ENCODE measurements at regions not wholly inside any gene's neighbourhood (a gene's known extent, or its start where the extent isn't known, plus 50 kb on each side); places are given as distances from the start of the nearest gene placed in this dataset.

DNA sequence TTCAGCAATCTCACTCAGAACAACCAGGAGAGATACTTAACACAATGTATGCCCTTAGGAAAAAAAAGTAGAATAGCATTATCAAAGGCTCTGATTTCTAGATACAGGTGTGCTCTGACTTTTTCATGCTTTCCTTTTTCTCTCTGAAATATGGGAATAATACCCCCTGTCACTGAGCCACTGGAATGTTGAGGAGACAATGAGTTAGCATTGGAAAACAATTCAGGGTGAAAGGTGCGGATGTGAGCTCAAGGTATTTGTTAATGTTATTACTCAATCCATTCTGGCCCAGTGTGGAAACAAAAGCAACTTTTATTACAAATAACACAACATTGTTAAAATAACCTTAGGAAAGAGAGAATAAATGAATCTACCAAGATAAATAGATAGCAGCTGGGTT, 228.0 kb downstream of the IKZF2 start:
- WGBS (ENCODE audit: low lambda C conversion rate): 96% methylated on average over 1 of the region's 1 CpG
- Histone ChIP-seq H2AFZ (ENCODE audit: low read depth) (no peak overlapping the region), H3K4me1 (ENCODE audit: control insufficient read depth in 1 of 2, insufficient read depth in 2 of 2, low read depth in 1 of 2, low read length in 1 of 2) (no peaks in the 10 kb centered on the region), H3F3A (replicated peaks; ENCODE audit: insufficient read depth) (no peaks in the 10 kb centered on the region), H4K20me1 (ENCODE audit: insufficient read depth) (no peaks in the 10 kb centered on the region), H3K27me3 (ENCODE audit: insufficient read depth) (no peaks in the 10 kb centered on the region), H3K9ac (no peak overlapping the region), H3K27ac (ENCODE audit: low read depth in 2 of 2, low read length in 1 of 2) (no peak overlapping the region), H3K4me3 (ENCODE audit: low read depth in 2 of 2, low read length in 1 of 2) (no peak overlapping the region), H3K79me2 (ENCODE audit: insufficient read depth) (no peaks in the 10 kb centered on the region), H3K4me2 (no peak overlapping the region), H3K36me3 (replicated peaks in 1 of 2; ENCODE audit: control insufficient read depth in 1 of 2, insufficient read depth in 2 of 2, low read length in 1 of 2) (no peaks in the 10 kb centered on the region), H3K9me3 (no peaks in the 10 kb centered on the region), H3K9me2 (no peaks in the 10 kb centered on the region)
- POLR2A ChIA-PET: no interaction called here
- DNase-seq: no peak
- CTCF ChIA-PET: no interaction called here
- TF ChIP-seq, protein P1, sequence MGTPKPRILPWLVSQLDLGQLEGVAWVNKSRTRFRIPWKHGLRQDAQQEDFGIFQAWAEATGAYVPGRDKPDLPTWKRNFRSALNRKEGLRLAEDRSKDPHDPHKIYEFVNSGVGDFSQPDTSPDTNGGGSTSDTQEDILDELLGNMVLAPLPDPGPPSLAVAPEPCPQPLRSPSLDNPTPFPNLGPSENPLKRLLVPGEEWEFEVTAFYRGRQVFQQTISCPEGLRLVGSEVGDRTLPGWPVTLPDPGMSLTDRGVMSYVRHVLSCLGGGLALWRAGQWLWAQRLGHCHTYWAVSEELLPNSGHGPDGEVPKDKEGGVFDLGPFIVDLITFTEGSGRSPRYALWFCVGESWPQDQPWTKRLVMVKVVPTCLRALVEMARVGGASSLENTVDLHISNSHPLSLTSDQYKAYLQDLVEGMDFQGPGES (IDR thresholded peaks at IDR 0.05; ENCODE audit: low read depth, low read length): no peak
- TF ChIP-seq RAD21 (IDR thresholded peaks at IDR 0.05; ENCODE audit: low read length): no peak
- no peak for TF ChIP-seq EP300 (IDR thresholded peaks at IDR 0.05; ENCODE audit: borderline replicate concordance in 1 of 2, low read depth in 1 of 2, low read length in 1 of 2)
- TF ChIP-seq FOXJ3 (CRISPR knock-in tag; IDR thresholded peaks at IDR 0.05): no peak
- TF ChIP-seq NRF1 (IDR thresholded peaks at IDR 0.05; ENCODE audit: low read depth, low read length): no peak
- TF ChIP-seq TAF1 (IDR thresholded peaks at IDR 0.05; ENCODE audit: borderline replicate concordance, low read depth, low read length): no peak
- no peak for TF ChIP-seq GATA2 (CRISPR knock-in tag; IDR thresholded peaks at IDR 0.05)
- no peak for TF ChIP-seq YY1 (IDR thresholded peaks at IDR 0.05; ENCODE audit: low read depth)
- TF ChIP-seq TEAD4 (IDR thresholded peaks at IDR 0.05; ENCODE audit: borderline replicate concordance, insufficient read depth): no peak
- no peak for TF ChIP-seq FOXM1 (IDR thresholded peaks at IDR 0.05; ENCODE audit: low read depth)
- TF ChIP-seq GABPA (IDR thresholded peaks at IDR 0.05; ENCODE audit: low read depth): no peak
- TF ChIP-seq RFX5 (IDR thresholded peaks at IDR 0.05; ENCODE audit: low read length): no peak
- TF ChIP-seq JUND (IDR thresholded peaks at IDR 0.05): no peak
- TF ChIP-seq SMC3 (IDR thresholded peaks at IDR 0.05; ENCODE audit: low read depth, low read length): no peak
- no peak for TF ChIP-seq FOSL2 (IDR thresholded peaks at IDR 0.05; ENCODE audit: borderline replicate concordance, low read depth)

DNA sequence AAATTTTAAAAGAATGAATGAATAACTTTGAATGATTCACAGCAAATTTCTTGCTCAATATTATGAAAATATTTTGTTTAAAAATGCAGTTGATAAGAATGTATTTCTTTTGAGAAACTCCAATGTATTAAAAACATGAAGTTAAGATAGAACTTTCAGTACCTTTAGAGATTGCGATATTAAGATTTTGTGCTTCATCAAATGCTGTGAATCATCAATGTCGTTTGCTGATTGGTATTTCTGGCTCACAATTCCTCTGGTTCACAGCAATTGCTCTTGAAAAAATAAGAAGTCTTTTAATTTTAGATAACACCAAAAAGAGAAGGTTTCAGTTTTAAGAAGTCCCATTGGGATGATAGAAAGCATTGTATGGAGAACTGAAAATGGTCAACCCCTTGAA, 228.7 kb downstream of the IKZF2 start:
- H3K4me2 ChIP-seq: no peak overlapping the region
- H3F3A ChIP-seq (replicated peaks; ENCODE audit: insufficient read depth): no peaks in the 10 kb centered on the region
- WGBS (ENCODE audit: low lambda C conversion rate): 60% methylated on average over 2 of the region's 2 CpGs
- no peak overlapping the region for H3K27ac ChIP-seq (ENCODE audit: low read depth in 2 of 2, low read length in 1 of 2)
- no peaks in the 10 kb centered on the region for H3K9me3 ChIP-seq
- no peak overlapping the region for H3K9ac ChIP-seq
- no peaks in the 10 kb centered on the region for H3K36me3 ChIP-seq (replicated peaks in 1 of 2; ENCODE audit: control insufficient read depth in 1 of 2, insufficient read depth in 2 of 2, low read length in 1 of 2)
- H3K4me3 ChIP-seq (ENCODE audit: low read depth in 2 of 2, low read length in 1 of 2): no peak overlapping the region
- POLR2A ChIA-PET: no interaction called here
- no peaks in the 10 kb centered on the region for H3K9me2 ChIP-seq
- no peak for DNase-seq
- CTCF ChIA-PET: no interaction called here
- no peak overlapping the region for H2AFZ ChIP-seq (ENCODE audit: low read depth)
- no peak for TF ChIP-seq RXRA (IDR thresholded peaks at IDR 0.05; ENCODE audit: borderline replicate concordance, low read depth)
- TF ChIP-seq, protein P2, sequence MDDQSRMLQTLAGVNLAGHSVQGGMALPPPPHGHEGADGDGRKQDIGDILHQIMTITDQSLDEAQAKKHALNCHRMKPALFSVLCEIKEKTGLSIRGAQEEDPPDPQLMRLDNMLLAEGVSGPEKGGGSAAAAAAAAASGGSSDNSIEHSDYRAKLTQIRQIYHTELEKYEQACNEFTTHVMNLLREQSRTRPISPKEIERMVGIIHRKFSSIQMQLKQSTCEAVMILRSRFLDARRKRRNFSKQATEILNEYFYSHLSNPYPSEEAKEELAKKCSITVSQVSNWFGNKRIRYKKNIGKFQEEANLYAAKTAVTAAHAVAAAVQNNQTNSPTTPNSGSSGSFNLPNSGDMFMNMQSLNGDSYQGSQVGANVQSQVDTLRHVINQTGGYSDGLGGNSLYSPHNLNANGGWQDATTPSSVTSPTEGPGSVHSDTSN (IDR thresholded peaks at IDR 0.05): no peak
- TF ChIP-seq, protein P3, sequence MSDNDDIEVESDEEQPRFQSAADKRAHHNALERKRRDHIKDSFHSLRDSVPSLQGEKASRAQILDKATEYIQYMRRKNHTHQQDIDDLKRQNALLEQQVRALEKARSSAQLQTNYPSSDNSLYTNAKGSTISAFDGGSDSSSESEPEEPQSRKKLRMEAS (IDR thresholded peaks at IDR 0.05; ENCODE audit: low read depth): no peak
- no peaks in the 10 kb centered on the region for H4K20me1 ChIP-seq (ENCODE audit: insufficient read depth)
- no peaks in the 10 kb centered on the region for H3K4me1 ChIP-seq (ENCODE audit: control insufficient read depth in 1 of 2, insufficient read depth in 2 of 2, low read depth in 1 of 2, low read length in 1 of 2)
- no peaks in the 10 kb centered on the region for H3K79me2 ChIP-seq (ENCODE audit: insufficient read depth)
- H3K27me3 ChIP-seq (ENCODE audit: insufficient read depth): no peaks in the 10 kb centered on the region
